Pons (tissue), 1 donor: ENCODE measurements at regions not wholly inside any gene's neighbourhood (a gene's known extent, or its start where the extent isn't known, plus 50 kb on each side); places are given as distances from the start of the nearest gene placed in this dataset.

ENCODE experiments used
- DNase-seq: peaks from one replicate; pipeline ENCODE4 v3.0.0-alpha.2; 2016; ENCODE audit warnings: low spot score

- no peak for DNase-seq
Observed at GRCh38 chr5:136689552-136689951, 324.2 kb upstream of the TRPC7 start.

DNA sequence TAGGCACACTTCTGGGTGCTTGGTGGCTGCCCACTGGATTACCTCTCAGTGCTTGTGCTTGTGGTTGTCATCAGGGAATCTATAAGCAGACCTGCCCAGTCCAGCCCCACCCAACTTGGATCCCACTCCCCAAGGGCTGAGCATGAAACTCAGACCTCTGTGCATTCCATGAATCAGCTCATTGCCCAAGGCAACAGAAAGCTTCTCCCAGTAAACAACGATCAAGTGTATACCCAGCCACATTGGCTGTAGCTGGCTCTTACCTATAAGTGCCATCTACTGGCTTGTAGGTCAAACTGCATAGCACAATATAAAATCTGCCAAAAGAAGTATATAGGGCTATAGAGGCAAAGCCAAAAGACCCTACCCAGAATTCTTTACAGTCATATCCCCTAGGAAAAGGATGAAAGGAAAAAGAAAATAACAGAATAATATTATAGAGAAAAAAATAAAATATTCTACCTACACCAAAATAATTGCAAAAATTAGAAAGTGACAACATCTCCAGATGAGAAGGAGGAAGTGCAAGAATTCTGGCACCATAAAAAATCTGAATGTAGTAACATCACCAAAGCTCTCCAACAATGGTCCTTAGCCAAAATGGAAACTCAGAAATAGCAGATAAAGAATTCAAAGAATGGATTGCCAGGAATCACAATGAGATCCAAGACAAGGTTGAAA, 321.0 kb upstream of the TRPC7 start:
- DNase-seq: no peak

- DNase-seq: no peak
Observed at GRCh38 chr5:136682986-136683385, 317.6 kb upstream of the TRPC7 start.

- no peak for DNase-seq
Observed at GRCh38 chr5:136679233-136679632, 313.9 kb upstream of the TRPC7 start.

GRCh38 chr5:136677217-136677616, 311.9 kb upstream of the TRPC7 start:
- DNase-seq: no peak

GRCh38 chr5:136676685-136677084, 311.3 kb upstream of the TRPC7 start:
- DNase-seq: no peak

- DNase-seq: no peak
Observed at GRCh38 chr5:136675769-136676168, 310.4 kb upstream of the TRPC7 start.

DNA sequence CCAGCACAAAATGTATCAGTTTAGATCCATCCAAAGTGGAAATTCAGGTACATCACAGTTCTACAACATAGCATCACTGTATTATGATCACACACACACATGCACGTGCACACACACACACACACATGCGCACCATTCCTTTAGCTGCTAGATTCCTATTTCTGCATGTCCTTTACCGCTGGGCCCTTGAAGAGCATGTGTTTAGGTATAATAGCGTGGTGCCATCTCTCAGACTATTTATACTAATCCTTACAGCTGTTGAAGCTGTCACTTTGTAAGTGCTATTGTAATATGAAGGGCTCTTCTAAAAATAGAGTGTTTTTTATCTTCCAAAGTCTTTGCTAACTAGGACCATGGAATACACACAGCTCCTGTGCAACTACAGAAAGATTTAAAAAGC, 308.8 kb upstream of the TRPC7 start:
- no peak for DNase-seq

DNA sequence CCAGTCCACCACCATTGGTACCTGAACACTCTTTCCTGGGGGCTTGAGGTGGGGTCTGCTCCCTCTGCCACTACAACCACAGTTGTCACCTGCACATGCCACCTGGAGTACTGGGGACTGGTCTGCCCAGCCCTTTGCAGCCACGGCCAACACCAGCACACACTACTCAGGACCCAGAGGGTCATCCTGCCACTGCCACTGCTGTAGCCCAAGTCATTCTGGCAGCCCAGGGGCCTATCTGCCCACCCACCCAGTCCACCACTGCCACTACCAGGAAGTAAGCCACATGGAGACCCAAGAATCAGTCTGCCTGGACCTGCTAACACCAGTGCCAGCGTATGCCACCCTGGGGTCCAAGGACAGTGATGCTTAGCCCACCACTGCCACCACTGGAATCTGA, 302.4 kb upstream of the TRPC7 start:
- no peak for DNase-seq

GRCh38 chr5:136666970-136667620, 301.8 kb upstream of the TRPC7 start:
- no peak for DNase-seq

- DNase-seq: no peak
Observed at GRCh38 chr5:136665331-136665730, 300.0 kb upstream of the TRPC7 start.

GRCh38 chr5:136661026-136661425, 295.7 kb upstream of the TRPC7 start:
- DNase-seq: no peak

DNA sequence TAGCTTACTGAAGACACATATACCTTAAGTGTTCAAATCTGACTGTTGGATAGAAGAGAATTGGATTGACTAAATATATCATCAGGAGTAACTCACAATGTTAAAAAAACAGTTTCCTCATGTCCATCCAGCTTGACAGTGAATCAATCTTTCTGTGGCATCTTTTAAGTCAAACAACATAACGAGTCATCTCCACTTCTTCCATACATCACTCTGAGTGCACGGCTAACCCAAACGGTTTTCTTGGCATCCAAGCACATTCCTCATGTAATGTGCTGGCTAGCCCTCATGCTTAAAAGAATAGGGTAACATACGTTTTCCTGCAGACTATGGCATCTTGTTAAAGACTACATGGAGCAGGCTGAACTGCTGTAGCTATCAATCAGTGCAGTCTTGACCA, 291.5 kb upstream of the TRPC7 start:
- no peak for DNase-seq

GRCh38 chr5:136655468-136655867, 290.1 kb upstream of the TRPC7 start:
- no peak for DNase-seq

DNA sequence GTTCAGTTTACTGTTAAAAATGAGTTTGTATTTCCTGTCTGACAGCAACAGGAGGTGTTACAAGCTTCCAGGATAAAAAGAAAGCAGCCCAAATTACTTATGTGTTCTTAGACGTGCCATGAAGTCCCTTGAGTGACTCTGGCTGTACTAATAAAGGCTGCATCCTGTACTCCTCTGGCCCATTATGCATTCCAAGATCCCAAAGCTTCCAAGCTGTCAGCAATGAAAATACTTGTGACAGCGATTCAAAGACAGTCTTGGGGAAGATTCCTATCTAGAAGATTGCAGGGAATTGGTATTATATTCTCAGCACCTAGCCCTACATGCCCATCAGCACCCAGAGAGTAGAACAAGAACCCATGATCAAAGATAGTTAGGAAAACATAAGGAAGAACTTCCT, 281.6 kb upstream of the TRPC7 start:
- DNase-seq: no peak

- DNase-seq: no peak
Observed at GRCh38 chr5:136642976-136643375, 277.6 kb upstream of the TRPC7 start.

DNA sequence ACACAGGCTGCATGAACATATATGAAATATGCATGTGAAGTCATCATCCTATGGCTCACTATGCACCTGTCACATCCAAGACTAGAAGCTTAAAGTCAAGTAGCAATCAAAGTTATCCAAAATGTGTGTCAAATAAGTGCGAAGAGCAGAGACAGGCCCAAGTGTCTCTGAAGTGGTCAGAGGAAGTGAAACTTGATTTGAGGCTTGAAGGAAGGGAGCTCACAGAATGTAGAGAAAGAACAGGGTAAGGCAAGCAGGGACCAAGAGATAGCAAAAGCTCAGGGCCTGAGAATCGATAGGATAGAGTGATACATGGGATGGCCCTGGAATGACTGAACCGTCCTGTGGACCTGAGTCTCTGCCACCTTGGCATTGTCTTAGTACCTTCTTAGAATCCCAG, 274.3 kb upstream of the TRPC7 start:
- no peak for DNase-seq

- DNase-seq: no peak
Observed at GRCh38 chr5:136638084-136638483, 272.7 kb upstream of the TRPC7 start.

GRCh38 chr5:136636001-136636400, 270.7 kb upstream of the TRPC7 start:
- DNase-seq: no peak

GRCh38 chr5:136631186-136631585, 265.8 kb upstream of the TRPC7 start:
- DNase-seq: no peak

DNA sequence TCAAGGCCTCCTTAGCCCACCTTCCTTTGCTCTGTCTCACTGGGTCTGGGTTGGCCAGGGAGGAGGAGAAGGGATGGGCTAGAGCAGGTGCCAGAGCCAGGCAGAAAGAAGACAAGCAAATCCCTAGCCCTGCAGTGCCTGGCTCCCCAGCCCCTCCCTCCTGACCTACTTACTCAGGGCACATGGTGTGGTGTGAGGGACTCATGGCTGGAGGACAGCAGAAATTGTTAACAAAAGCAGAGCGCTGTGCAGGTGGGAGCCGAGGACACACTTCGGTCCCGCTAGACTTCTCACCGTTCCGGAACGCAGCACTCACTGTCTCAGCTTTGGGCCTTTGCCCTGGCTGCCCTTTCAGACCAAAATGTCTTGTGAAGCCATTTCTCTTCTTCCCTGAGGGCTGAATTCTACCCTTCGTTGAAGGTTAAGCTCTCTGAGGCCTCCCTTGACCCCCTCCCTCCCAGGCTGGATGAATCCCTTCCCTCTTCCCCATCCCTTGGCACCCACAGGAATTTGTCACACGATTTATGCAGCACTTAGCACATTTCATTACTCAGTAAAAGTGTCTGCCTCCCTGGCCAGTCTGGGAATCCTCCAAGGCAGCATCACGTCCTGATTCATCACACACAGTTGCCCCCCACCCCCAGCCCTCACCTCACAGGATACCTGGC, 263.9 kb upstream of the TRPC7 start:
- DNase-seq: no peak

DNA sequence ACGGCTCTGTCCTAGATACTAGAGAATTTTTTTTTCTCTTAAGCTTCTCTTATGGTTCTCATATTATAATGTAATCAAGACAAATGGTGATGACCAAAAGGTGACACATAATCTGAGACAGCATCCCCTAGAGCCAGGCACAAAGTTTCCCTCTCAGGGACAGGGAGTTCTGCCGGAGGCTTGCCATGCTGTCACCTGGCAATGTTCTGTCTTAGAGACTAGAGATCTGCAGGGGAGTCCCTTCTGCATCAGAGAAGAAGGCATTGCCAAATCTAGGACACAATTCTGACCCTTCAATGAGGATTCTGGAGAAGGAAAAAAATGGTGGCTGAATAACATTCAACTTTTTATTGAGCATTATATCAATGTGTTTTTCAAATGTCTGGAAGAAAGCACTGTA, 261.2 kb upstream of the TRPC7 start:
- no peak for DNase-seq

DNA sequence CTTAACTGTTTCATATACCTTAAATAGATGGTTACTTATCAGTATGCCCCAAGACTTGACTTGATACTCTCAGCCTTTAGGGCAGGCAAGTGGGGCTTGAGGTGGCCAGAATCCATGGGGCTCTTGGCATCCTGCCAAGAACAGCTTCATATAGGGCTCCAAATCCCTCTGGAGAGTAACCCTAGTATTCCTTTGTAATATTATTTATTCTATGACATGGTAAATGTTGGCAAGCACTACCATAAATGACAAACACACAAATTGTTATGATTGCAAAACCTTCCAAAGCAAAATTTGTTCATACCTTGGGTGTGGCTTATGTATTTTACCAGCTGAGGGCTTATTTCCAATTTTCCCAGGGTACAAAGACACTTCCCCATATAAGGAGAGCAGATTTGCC, 257.4 kb upstream of the TRPC7 start:
- DNase-seq: no peak

DNA sequence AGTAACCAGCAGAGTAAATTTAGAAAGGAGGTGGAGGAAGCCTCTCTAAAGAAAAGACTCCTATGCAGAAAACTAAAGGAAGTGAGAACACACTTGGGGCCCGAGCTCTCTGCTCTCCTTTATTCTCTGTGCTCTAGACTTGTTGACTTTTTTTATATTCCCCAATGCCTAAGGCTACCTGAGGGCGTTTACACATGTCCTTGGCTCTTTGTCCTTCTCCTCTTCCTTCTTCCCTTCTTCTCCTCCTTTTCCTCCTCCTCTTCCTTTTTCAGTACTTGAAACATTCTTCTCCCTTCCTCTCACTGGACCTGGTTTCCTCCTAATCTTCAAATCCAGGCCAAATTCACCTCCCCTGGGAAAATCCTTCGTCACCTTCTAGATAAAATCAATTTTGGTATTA, 256.4 kb upstream of the TRPC7 start:
- DNase-seq: no peak
